Testis (tissue), 2 donors: ENCODE measurements at regions not wholly inside any gene's neighbourhood (a gene's known extent, or its start where the extent isn't known, plus 50 kb on each side); places are given as distances from the start of the nearest gene placed in this dataset.
"Not testable (repeated sequence)": the region's sequence is repeated elsewhere in the genome, so short reads cannot be mapped to it uniquely, and the experiment has no call there.

Experiments used
- DNase-seq: peaks from one replicate; pipeline ENCODE4 v3.0.0-alpha.2; 2019
- H3K27ac ChIP-seq, 2 donors: fragments of 200-600 bp; sonication (generic); one replicate each; pipeline ENCODE4 v1.5.1; 2019
- H3K27me3 ChIP-seq: fragments of 200-600 bp; sonication (generic); one replicate; pipeline ENCODE4 v1.5.1; 2019
- H3K36me3 ChIP-seq: fragments of 200-600 bp; sonication (generic); one replicate; pipeline ENCODE4 v1.5.1; 2017; ENCODE audit warnings: low read depth; ENCODE audit errors: missing control alignments
- H3K4me1 ChIP-seq: fragments of 200-600 bp; sonication (generic); one replicate; pipeline ENCODE4 v1.5.1; 2019
- H3K4me3 ChIP-seq, 2 donors: fragments of 200-600 bp; sonication (generic); one replicate each; pipeline ENCODE4 v1.5.1; 2017 to 2019
- H3K9me3 ChIP-seq: fragments of 200-600 bp; sonication (generic); one replicate; pipeline ENCODE4 v1.5.1; 2017
- POLR2A ChIP-seq: fragments of 450-650 bp; IDR thresholded peaks from one replicate; pipeline ENCODE4 v1.6.1; 2017; ENCODE audit warnings: antibody characterized with exemption, mild to moderate bottlenecking, moderate library complexity
- WGBS, 2 donors: methylation state at CpG; one replicate each; pipeline ENCODE4 v1.1.5; 2018; 5-methylcytosine and 5-hydroxymethylcytosine counted together
- intact Hi-C: fragments of 100-400 bp; cut with DNase I; formaldehyde crosslinking; loops from one replicate; pipeline ENCODE4 v1.15.1; 2023; ENCODE audit warnings: low total_unique reads
- TF ChIP-seq, protein P1 (sequence below), 3 experiments: fragments of 450-650 bp in 2 of 3; fragments of 200-600 bp in 1 of 3; sonication (generic) in 1 of 3; IDR thresholded peaks; one replicate each; pipeline ENCODE4 v1.5.1; 2016 to 2019; ENCODE audit warnings: antibody characterized with exemption in 3 of 3, mild to moderate bottlenecking in 2 of 3, moderate library complexity in 1 of 3

DNA sequence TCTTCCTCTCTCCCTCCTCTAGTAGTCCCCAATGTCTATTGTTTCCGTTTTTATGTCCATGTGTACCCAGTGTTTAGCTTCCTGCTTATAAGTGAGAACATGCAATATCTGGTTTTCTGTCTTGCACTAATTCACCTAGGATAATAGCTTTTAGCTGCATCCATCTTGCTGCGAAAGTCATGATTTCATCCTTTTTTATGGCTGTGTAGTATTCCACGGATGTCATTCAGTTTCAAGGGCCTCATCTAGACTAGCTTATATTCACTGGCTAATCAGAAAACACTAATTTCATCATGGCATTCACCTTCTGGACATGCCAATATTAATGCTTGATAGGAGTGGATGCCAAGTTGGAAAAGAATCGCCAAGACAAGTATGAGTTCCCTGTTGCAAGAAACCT is 619.6 kb upstream of the AUTS2 start:
- WGBS, 2 donors, result 94 to 97% methylated on average over 4 of the region's 4 CpGs
- H3K36me3 ChIP-seq, result no peaks in the 10 kb centered on the region
- H3K9me3 ChIP-seq, result no peaks in the 10 kb centered on the region
- intact Hi-C loops, result no loop called here
- no peak overlapping the region for H3K4me3 ChIP-seq
- no peaks in the 10 kb centered on the region for H3K27me3 ChIP-seq
- TF ChIP-seq, protein P1, sequence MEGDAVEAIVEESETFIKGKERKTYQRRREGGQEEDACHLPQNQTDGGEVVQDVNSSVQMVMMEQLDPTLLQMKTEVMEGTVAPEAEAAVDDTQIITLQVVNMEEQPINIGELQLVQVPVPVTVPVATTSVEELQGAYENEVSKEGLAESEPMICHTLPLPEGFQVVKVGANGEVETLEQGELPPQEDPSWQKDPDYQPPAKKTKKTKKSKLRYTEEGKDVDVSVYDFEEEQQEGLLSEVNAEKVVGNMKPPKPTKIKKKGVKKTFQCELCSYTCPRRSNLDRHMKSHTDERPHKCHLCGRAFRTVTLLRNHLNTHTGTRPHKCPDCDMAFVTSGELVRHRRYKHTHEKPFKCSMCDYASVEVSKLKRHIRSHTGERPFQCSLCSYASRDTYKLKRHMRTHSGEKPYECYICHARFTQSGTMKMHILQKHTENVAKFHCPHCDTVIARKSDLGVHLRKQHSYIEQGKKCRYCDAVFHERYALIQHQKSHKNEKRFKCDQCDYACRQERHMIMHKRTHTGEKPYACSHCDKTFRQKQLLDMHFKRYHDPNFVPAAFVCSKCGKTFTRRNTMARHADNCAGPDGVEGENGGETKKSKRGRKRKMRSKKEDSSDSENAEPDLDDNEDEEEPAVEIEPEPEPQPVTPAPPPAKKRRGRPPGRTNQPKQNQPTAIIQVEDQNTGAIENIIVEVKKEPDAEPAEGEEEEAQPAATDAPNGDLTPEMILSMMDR (IDR thresholded peaks at IDR 0.05), result no peak
- TF ChIP-seq POLR2A, result no peak
- no peak for DNase-seq
- no peaks in the 10 kb centered on the region for H3K4me1 ChIP-seq
- no peak overlapping the region for H3K27ac ChIP-seq

DNA sequence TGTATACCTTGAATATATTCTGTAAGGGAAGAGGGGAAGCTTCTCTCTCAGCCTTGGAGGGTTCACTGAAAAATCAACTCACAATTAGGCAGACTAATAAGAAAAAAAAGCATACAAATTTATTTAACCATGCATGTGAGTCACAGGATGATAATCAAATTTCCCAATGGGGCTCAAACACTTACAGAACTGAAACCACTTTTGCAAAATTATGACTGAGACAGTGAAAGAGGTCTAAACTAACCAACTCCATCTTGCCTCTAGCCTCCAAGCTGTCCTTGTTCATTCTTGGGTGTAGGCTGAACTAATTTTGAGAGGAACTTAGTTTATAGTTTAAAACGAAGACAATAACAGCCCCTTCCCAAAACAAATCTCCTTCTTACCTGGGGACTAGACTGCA is 618.3 kb upstream of the AUTS2 start:
- no peak for TF ChIP-seq POLR2A
- TF ChIP-seq, protein P1 (IDR thresholded peaks at IDR 0.05), result no peak
- no peaks in the 10 kb centered on the region for H3K9me3 ChIP-seq
- no peak overlapping the region for H3K4me3 ChIP-seq
- DNase-seq, result no peak
- no peaks in the 10 kb centered on the region for H3K27me3 ChIP-seq
- intact Hi-C loops, result no loop called here
- H3K36me3 ChIP-seq, result no peaks in the 10 kb centered on the region
- no peak overlapping the region for H3K27ac ChIP-seq
- WGBS, 2 donors, result 53 to 73% methylated on average over 1 of the region's 1 CpG
- no peaks in the 10 kb centered on the region for H3K4me1 ChIP-seq

DNA sequence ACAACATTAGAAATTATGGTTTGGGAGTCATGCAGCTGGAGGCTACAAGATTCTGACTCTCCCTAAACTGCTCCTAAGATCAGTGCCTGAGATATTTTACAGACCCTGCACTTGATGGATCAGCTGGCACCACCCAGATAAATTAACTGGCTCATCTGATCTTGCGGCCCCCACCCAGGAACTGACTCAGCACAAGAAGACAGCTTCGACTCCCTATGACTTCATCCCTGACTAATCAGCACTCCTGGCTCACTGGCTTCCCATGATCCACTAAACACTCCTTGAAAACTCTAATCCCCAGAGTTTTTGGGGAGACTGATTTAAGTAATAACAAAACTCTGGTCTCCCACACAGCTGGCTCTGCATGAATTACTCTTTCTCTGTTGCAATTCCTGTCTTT is 617.8 kb upstream of the AUTS2 start:
- H3K4me3 ChIP-seq, H3K27me3 ChIP-seq, H3K9me3 ChIP-seq, H3K27ac ChIP-seq, DNase-seq, H3K36me3 ChIP-seq, H3K4me1 ChIP-seq, intact Hi-C loops: not testable (repeated sequence)
- WGBS, 2 donors, result 45 to 50% methylated on average over 2 of the region's 2 CpGs

DNA sequence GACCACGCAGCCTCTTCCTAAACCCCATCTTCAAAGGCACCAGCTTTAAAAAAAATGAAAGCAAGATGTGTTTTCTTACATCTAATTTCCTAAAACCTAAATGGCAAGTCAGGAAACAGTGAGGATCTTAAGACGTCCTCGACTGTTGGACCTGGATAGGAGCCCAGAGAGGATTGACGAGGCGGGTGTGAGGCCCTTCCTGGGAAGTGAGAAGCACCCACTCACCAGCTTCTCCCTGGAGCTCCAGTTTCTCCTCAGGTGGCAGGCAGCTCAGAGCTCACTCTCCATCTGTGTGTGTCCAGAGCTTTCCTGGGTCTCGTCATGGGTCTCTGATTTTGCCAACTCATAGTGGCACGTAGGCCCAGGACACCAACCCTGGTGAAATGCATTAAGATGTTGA is 614.0 kb upstream of the AUTS2 start:
- Histone ChIP-seq H3K4me3 (no peak overlapping the region), H3K27me3 (no peaks in the 10 kb centered on the region), H3K36me3 (no peaks in the 10 kb centered on the region), H3K27ac (no peak overlapping the region), H3K4me1 (no peaks in the 10 kb centered on the region), H3K9me3 (no peaks in the 10 kb centered on the region)
- WGBS, 2 donors, result 62 to 66% methylated on average over 7 of the region's 7 CpGs
- no peak for TF ChIP-seq POLR2A
- TF ChIP-seq, protein P1 (IDR thresholded peaks at IDR 0.05), result no peak
- DNase-seq, result no peak
- intact Hi-C loops, result no loop called here

DNA sequence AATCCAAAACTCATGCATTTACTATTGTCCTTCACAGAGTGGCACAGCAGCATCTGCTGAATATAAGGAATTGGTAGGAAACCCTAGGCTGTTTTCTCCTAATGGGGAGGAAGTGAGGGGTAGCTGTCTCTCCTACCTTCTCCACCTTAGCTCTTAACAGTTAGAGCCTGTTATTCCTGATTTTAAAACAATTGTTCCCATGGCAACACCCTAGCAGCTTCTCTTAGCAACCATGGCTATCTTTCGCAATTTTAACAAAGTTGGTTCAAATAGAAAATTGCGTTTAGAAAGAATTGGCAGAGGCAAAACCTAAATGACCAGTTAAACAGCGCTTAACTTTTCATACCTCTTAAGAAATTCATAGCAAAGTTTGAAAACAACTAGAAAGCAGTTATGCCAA is 603.4 kb upstream of the AUTS2 start:
- Histone ChIP-seq H3K27me3 (no peaks in the 10 kb centered on the region), H3K36me3 (no peaks in the 10 kb centered on the region), H3K4me1 (no peaks in the 10 kb centered on the region), H3K27ac (no peak overlapping the region), H3K4me3 (no peak overlapping the region), H3K9me3 (no peaks in the 10 kb centered on the region)
- WGBS, 2 donors, result 78 to 91% methylated on average over 3 of the region's 3 CpGs
- DNase-seq, result no peak
- TF ChIP-seq, protein P1 (IDR thresholded peaks at IDR 0.05), result no peak
- TF ChIP-seq POLR2A, result no peak
- intact Hi-C loops, result no loop called here
